Mammary epithelial cell (primary cell): ENCODE measurements at regions not wholly inside any gene's neighbourhood (a gene's known extent, or its start where the extent isn't known, plus 50 kb on each side); places are given as distances from the start of the nearest gene placed in this dataset.

Source experiments
- EZH2 ChIP-seq: IDR thresholded peaks from 2 replicates; pipeline ENCODE4 v1.6.1; 2012; ENCODE audit warnings: low read length, inconsistent platforms, borderline replicate concordance
- TF ChIP-seq, protein P1 (sequence below), 2 donors: IDR thresholded peaks in 1 of 2; conservative IDR thresholded peaks in 1 of 2; 2 replicates each; pipeline ENCODE4 v1.5.1; 2011 to 2012; ENCODE audit warnings: inconsistent platforms in 2 of 2, low read length in 2 of 2, mild to moderate bottlenecking in 2 of 2, control low read depth in 1 of 2, low read depth in 1 of 2; ENCODE audit not compliant: insufficient read depth in 1 of 2; ENCODE audit errors: extremely low read depth in 1 of 2

DNA sequence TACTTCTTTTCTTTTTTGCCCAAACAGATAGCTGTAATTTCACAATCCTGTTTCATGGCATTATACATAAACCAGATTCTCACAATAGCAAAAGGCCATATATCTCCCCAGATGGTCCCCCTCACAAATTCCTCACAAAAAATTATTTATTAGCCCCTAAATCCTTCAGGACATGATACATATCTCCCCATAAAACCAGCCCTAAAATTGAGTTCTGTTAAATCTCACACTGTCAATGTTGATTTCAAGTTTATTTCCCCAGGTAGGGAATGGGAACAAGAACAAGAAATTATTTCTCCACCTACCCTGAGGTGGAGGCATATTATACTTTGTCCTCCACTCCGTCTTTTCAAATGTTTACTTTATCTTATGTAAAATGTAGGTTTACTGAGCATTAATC lies 163.4 kb upstream of the CHRM3 start:
- TF ChIP-seq, protein P1, sequence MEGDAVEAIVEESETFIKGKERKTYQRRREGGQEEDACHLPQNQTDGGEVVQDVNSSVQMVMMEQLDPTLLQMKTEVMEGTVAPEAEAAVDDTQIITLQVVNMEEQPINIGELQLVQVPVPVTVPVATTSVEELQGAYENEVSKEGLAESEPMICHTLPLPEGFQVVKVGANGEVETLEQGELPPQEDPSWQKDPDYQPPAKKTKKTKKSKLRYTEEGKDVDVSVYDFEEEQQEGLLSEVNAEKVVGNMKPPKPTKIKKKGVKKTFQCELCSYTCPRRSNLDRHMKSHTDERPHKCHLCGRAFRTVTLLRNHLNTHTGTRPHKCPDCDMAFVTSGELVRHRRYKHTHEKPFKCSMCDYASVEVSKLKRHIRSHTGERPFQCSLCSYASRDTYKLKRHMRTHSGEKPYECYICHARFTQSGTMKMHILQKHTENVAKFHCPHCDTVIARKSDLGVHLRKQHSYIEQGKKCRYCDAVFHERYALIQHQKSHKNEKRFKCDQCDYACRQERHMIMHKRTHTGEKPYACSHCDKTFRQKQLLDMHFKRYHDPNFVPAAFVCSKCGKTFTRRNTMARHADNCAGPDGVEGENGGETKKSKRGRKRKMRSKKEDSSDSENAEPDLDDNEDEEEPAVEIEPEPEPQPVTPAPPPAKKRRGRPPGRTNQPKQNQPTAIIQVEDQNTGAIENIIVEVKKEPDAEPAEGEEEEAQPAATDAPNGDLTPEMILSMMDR (conservative IDR thresholded peaks at IDR 0.05 in 1 of 2, IDR thresholded peaks at IDR 0.05 in 1 of 2; ENCODE audit: extremely low read depth in 1 of 2, insufficient read depth in 1 of 2, low read depth in 1 of 2, low read length in 2 of 2), result no peak
- TF ChIP-seq EZH2, result no peak
